Sigmoid colon (tissue), 3 donors: ENCODE measurements at regions not wholly inside any gene's neighbourhood (a gene's known extent, or its start where the extent isn't known, plus 50 kb on each side); places are given as distances from the start of the nearest gene placed in this dataset.

Experiments
- CTCF ChIP-seq, 4 experiments: fragments of 450-650 bp in 3 of 4; fragments of 200-600 bp in 1 of 4; IDR thresholded peaks; one replicate each; pipeline ENCODE4 v1.5.1; 2016 to 2019; ENCODE audit warnings: antibody characterized with exemption in 4 of 4, mild to moderate bottlenecking in 3 of 4, moderate library complexity in 2 of 4
- POLR2A ChIP-seq, 2 donors: fragments of 450-650 bp; IDR thresholded peaks; one replicate each; pipeline ENCODE4 v1.6.1; 2016; ENCODE audit warnings: antibody characterized with exemption in 2 of 2, mild to moderate bottlenecking in 2 of 2, moderate library complexity in 2 of 2

- TF ChIP-seq CTCF (IDR thresholded peaks at IDR 0.05) = no peak
- no peak for TF ChIP-seq POLR2A (IDR thresholded peaks at IDR 0.05)
These were observed 288.0 kb upstream of the PPP1R2C start for GRCh38 chrX:43065978-43066377.
